Dedifferentiated amniotic fluid mesenchymal stem cell (primary cell): ENCODE measurements at regions not wholly inside any gene's neighbourhood (a gene's known extent, or its start where the extent isn't known, plus 50 kb on each side); places are given as distances from the start of the nearest gene placed in this dataset.
"Not testable (repeated sequence)": the region's sequence is repeated elsewhere in the genome, so short reads cannot be mapped to it uniquely, and the experiment has no call there.

ENCODE experiments used
- DNase-seq: peaks from one replicate; pipeline ENCODE4 v3.0.0-alpha.2; 2016; ENCODE audit errors: extremely low spot score

DNA sequence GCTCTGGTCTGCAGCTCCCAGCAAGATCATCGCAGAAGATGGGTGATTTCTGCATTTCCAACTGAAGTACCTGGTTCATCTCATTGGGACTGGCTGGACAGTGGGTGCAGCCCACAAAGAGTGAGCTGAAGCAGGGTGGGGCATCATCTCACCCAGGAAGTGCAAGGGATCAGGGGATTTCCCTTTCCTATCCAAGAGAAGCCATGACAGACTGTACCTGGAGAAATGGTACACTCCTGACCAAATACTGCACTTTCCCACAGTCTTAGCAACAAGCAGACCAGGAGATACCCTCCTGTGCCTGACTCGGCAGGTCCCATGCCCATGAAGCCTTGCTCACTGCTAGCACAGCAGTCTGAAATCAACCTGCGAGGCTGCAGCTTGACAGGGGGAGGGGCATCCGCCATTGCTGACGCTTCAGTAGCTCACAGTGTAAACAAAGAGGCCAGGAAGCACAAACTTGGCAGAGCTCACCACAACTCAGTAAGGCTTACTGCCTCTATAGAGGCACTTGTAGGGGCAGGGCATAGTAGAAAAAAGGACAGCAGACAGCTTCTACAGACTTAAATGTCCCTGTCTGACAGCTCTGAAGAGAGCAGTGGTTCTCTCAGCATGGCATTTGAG is 60.5 kb downstream of the AREG start:
- peak; percentile 17 for DNase-seq

DNA sequence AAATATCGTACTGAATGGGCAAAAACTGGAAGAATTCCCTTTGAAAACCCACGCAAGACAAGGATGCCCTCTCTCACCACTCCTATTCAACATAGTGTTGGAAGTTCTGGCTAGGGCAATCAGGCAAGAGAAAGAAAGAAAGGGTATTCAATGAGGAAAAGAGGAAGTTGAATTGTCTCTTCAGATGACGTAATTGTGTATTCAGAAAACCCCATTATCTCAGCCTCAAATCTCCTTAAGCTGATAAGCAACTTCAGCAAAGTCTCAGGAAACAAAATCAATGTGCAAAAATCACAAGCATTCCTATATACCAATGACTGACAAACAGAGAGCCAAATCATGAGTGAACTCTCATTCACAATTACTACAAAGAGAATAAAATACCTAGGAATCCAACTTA is 64.4 kb downstream of the AREG start:
- not testable (repeated sequence) for DNase-seq

DNA sequence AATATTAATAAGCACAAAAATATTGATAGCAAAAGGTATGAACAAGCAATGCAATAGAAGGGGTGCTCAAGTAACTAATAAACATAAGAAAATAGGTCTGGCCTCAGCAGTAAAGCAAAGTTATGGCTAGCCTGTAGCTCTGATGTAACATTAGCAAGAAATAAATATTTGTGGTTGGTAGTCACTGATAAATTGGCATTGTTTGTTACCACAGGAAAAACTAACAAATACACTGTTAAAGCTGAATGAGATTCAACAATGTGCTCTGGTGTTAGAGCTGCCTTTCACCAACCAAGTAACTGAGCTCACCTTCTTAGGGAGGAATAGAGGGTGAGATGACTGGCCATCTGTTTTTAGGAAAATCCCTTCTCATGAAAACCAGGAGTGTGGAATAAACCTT is 71.4 kb downstream of the AREG start:
- peak; percentile 16 for DNase-seq

DNA sequence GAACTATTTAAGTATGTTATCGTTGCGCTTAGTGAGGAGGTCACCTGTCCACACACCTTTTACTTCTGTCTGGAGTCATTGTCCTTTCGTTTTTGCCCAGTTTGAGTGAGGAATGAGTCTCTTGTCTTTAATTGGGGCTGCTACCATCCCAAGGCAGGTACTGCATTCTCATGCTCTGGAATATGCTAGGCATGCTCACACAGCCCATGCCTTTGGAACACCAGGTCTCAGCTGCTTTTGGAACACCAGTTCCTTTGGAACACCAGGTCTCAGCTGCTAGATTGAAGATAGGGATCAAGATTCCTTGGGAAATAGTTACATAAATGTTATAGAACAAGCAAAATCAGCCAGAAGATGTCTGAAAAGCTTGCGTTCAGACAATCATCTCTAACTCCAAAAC is 73.1 kb downstream of the AREG start:
- no peak for DNase-seq

DNA sequence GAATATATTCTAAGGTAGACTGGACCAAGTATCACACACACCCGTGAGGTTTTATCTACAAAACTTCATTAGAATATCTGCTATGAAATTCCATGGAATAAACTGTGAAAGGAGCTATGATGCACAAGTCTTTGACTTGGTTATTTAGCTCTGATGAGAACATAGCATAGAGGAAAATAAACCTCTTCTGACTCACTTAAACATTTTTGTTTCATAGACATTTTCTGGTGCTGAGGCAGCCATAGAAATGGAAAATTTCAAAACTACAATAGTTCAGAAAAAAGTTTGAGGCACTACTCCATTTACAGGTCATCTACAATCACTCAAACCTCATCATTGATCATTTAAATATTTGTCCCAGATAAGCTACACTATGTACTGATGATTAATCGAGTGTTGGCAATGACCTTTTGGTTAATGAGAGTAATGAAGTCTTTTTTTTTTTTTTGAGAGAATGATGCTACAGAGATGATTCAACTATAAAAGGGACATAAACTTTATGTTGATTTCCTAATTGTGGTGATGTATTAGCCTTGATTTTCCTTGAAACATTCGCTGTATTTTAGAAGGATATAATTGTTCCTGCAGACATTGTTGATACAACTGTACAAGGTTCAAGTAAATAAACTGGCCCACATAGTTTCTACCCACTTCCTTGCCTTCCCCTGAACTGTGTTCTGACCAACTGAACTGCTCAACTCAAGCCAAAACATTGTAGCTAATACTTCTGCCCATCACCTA is 77.5 kb downstream of the AREG start:
- no peak for DNase-seq

DNA sequence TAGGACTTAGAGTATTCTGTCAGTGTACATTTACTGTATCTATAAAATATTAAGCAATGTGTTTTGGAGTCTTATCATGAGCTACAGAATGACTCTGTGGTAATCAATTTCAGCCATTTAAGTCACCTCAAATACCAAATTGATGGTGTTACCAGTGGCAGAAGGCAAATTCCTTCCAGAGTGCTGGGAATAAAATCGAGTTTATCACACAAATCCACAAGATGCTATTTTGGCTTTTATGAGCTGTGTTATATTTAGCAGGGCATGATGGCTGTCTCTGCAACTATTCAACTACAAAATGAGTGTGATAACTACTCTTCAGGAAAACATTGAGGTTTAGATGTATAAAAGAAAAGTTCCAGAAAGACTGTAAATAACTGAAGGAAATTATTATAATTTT is 78.2 kb downstream of the AREG start:
- no peak for DNase-seq

DNA sequence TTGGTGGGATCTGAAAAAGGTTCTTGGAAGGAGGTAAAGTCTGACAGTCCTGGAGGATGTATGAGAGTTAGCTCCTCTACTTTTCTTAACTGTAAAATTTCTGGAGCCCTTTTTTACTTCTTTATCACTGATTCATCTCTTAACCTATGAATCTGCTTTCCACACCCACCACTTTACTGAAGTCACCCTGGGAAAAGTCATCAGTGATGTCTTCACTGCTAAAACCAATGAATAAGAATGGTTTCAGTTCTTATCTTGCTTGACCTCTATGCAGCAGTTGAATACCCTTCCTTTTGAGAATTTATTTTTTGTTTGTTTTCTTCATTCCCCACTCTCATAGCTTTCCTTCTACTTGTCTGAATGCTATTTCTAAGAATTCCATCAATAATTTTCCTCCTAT is 80.0 kb downstream of the AREG start:
- no peak for DNase-seq

DNA sequence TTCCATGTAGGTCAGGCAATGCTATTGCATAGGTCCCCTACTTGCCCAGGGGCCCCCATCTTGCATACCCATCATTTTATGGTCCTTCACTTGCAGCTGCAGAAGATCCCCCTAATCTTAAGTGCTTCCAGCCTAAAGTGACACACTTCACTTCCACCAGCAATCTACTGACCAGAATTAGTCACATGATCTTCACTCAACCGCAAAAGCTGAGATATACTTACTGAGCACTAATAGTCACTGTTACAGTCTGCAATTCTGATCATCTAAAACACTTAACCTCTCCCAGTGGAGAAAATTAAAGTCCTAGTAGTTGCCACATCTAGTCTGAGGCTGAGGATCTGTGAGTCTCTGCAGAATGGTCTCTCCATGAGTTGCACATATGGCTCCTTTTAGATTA is 82.1 kb downstream of the AREG start:
- DNase-seq, result no peak

DNA sequence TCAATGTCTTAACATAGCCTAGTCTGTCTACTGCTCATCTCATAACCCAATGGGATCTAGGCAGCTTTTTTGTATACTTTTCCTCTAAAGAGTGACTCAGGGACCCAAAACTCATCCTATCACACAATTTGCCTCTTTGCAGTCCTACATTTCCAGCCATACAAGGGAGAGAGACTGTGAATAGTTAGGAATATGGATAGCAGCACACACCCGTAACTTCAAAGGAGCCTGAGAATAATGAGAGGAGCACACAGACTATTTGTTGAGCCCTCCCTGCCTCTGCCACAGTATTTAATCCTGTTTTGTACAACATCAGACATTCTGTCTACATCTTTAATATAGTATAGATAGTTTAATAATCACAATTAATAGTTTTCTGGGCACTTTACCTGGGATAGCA is 83.2 kb downstream of the AREG start:
- DNase-seq, result no peak

DNA sequence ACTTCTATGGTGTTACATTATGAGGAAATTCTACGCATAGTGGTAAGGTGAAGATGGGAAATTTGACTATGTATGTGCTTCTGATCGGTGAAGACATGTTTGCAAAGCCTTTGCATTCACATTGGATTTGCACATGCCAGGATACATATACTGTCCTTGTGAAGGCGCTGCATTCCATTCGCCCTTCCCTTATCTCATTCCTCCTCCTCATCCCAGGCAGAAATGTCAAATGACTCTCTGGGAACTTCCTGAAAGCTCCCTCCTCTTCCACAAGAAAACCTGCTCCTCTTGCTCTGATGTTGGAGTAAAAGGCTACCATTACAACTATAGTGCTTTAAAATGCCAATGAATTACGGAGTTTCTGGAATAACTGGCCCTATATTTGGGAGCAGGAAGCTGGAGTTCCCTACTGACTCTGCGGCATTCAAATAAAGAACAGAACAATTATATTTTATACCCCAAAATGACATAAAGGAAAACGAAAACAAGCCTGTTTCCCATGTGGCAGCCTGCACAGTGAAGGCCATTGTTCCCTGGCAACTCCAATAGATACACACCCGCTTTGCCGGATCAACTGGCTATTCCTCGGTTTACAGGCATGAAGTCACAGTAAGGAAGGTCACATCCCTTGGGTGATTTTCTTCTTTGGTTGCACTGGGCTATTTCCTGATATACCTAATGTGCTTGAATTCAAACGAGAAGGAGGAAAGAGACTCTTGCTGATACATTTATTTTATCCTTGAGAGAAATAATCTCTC is 84.5 kb downstream of the AREG start:
- no peak for DNase-seq

DNA sequence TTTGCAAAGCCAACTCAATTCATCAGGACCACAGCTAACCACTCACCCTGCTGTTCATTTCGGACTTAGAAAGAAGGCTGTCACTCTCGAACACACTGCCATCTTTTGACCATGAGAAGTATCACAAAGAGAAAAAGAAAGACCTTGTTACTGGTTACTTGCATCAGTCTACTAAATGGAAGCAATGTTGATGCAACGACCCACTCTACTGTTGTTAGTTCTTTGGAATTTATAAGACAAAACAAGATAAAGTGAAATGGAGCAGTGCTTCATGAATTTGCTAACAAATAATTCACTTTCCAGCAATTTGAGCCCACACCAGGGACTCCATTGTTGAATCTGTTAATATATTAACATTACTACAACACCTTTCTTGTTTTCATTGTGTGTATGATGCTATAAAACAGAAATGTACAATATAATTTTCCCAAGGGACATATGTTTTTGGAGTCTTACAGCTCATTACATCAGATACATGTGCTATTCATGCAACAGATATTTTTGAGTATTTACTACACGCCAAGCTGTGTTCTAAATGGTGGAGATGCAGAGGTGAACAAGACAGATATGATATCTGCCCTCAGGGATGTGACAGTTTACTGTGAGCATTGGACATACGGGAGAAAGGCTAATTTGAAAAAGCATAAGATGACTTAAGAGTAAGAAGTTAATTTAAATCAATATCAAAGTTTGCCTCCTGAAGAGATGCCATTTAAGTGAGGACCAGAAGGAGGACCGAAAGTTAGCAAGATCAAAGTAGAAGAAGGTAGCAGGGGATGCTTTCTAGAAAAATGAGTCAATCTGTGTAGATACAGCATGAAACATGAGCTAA is 87.2 kb downstream of the AREG start:
- DNase-seq, result peak; percentile 98

DNA sequence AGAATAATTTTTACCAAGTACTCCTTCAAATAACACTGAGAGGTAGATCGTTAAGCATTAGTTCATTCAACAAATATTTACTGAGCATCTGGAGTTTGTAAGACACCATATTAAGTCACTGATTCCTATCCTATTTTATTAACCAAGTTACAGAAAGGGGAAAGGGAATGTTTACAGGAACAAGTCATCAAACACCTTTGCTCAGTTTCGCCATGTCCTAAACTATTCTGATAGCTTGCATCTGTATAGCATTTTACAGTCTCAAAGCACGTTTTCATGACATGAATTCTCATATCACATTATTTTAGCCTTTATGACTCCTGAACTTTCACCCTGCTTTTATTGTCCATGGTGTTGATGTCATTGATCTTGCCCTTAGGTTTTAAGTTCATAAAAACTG is 89.2 kb downstream of the AREG start:
- DNase-seq, result no peak

DNA sequence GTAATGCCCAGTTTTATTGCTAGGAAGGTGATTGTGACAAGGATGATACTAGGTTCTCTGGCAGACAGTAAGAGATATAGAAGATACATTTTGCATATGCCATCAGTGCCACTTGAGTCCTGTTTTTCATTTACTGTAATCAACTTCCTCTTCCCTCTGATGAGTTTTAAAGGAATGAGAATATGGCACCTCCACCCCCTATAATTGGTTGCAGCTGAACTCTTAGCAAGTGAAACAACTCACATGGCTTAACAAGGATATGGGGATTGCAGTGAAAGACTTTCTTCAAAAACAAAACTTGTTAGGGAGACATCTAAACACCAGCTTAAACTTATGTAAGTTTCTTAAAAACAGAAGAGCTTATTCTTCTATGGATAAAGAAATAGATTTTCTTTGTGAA is 90.0 kb downstream of the AREG start:
- DNase-seq, result no peak

DNA sequence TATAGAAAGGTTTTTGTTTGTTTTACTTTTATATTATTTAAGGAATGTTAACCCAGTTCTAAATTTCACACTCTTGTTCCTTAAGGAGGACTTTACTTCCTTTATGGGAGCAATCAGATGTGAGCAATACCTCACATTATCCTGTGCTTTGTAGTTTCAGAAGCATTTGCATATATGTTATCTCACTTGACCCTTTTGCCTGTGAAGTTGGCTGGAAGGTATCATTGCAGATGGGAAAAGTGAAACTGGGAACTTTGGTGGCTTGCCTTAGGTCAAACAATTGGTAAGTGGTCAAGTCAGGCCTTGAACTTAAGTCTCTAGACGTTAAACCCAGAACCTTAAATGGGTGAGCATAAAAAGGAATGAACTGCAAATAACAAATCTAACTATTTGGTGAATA is 90.6 kb downstream of the AREG start:
- no peak for DNase-seq

DNA sequence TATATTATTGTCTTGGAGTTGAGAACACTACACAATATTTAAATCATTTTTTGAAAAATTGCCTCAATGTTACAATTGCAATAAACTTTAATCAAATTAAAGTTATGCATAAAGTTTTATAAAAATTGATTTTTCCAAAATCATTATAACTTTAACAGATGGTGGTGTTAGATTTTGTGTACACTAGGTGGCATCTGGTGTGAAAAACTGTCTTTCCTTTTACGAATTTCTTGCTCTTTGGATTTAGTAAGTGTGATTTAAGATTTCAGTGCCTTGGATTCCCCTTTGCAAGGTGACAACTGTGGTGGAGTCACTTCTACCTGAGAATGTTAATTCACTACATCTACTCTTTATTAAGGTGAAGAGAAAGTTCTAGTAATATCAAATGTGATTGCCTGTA is 91.6 kb downstream of the AREG start:
- no peak for DNase-seq

DNA sequence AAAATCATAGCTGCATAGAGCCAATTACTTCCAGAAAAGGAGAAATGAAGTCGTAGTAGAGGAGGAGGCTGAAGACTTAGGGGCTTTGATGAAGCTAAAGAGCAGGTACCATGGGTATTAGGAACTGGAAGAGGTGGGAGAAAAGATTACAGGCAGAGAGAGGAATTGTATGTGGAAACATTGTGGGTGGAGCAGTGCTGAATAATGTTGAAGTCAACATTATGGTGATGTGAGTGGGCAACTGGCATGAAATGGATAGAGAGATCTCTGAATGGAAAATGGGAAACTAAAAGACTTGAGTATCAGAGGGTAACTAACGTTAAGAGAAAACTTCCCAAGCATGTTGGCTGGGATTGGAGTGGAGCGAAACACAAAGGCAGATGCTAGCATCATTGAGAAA is 92.5 kb downstream of the AREG start:
- DNase-seq, result no peak

DNA sequence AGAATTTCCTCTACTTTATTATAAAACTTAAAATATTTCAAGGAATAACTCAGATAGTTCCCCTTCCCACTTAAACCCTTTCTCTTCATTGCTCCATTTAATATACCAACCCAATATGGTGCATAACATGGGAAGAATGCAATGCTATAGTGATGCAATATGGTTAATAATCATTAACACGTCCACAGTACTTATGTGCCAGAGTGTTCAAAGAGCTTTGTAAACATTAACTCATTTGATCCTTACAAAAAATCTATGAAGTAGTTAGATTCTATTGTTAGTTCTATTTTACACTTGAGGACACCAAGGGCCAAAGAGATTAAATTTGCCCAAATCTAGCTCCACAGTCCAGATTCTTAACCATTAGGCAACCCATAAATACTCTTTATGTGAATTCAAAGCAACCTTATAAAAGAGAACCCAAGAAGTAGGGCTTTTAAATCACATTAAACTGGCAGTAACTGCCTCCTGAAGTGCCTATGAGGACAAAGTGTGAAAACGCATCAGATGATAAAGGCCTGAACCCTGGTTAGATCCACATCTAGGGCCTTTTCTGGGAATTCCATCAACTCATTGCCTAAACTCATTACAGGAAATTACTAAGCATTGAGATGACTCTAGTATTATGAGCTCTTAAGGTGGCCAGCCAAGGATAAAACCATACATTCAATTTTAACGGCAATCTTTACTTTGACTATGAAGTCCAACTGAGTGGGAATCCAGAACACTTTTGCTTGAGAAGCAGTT is 94.3 kb downstream of the AREG start:
- no peak for DNase-seq

DNA sequence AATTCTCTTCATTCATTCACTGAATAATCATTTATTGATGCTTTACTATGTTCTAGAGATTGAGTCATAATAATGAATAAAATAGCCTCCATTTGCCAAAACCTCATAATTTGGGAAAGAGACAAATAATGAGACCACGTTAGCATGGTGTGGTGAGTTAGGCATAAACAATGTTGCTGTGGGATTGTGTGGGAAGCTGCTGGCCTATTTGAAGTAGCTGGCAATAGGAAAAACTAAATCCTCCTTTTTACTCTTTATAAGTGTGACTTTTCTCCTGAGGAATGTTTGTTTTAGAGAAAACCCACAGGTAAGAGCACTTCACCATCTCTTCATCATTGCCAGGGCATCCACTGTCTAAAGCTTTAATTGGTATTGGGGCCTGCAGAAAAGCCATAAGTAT is 95.3 kb downstream of the AREG start:
- DNase-seq, result no peak

DNA sequence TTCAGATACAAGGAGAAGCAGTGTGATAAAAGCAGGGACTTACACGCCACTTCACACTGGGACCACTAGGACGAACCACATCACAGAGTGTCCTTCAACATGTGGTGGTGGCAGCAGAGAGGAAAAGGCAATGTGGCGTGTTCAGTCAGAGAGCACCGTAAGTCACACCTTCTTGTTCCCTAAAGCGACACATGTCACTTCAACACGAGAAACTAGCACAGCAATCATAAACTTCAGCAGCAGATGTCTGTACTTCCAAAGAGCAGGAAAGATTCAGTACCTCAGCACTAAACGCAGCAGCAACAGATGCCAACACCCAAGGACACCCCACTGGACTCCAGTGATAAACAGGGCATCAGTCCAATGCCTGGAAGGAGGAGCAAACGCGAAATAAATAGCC is 96.7 kb downstream of the AREG start:
- peak; percentile 3 for DNase-seq

DNA sequence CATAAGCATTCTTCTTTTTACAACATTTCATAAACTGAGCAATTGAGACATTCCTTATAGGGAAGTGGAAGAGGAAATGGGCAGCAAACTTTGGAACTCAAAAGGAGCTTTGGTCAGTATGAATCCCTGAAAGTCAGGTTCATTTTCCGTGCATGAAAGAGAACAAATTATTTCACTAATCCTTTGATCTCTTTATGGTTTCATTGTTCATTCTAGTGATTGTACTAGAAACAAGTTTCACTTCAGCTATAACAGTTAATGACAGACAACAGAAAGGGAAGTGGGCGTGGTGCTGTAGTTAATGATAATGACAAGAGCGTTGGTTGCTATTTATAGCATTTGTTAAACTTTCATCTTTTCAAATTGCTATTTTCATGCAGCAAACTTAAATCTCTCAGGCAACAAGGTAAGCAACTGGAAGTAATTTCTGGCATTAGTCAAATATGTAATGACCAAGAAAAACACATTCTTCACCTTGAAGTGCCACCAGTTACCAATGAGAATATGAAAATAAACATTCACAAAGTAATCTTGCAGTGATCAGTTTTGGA is 98.4 kb downstream of the AREG start:
- DNase-seq, result peak; percentile 28

DNA sequence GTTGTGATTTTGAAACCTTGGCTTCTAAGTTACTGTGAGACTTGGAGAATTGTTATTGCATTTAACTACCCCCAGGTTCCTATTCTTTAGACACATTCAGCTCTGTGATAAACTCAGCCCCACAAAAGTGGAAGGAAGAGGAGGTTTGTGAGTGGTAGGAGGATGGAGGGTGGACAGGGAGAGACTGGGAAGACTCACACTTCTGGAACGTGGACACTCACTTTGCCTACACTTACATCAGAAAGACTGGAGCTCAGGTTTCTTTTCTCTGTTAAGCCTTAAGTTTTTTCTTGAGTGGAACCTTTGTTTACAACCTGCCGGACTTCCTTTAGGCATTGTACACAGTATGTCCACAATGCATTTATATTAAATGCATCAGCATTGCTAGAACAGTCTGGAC is 99.0 kb downstream of the AREG start:
- peak; percentile 94 for DNase-seq
